Myocyte (in vitro differentiated cells): ENCODE measurements at regions not wholly inside any gene's neighbourhood (a gene's known extent, or its start where the extent isn't known, plus 50 kb on each side); places are given as distances from the start of the nearest gene placed in this dataset.
"Not testable (repeated sequence)": the region's sequence is repeated elsewhere in the genome, so short reads cannot be mapped to it uniquely, and the experiment has no call there.

Experiments used
- DNase-seq: peaks from one replicate; pipeline ENCODE4 v3.0.0-alpha.2; 2012; ENCODE audit warnings: low read depth

DNA sequence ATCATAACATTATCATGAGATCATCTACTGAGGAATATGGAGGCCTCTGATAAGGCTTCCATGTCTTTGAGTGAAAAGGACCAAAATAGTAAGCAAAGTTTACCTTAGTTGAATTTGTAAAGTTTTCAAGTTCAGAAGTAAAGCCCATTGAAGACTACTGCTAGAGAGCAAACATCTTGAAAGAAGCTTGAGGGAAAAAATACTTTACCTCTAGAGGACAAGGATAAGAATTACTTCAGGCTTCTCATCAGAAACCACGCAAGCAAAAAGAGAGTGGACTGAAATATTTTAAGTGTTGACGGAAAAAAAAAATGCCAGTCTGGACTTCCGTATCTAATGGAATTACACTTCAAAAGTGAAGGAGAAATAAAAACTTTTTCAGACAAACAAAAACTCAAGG, 114.3 kb downstream of the MPP7 start:
- DNase-seq: no peak

DNA sequence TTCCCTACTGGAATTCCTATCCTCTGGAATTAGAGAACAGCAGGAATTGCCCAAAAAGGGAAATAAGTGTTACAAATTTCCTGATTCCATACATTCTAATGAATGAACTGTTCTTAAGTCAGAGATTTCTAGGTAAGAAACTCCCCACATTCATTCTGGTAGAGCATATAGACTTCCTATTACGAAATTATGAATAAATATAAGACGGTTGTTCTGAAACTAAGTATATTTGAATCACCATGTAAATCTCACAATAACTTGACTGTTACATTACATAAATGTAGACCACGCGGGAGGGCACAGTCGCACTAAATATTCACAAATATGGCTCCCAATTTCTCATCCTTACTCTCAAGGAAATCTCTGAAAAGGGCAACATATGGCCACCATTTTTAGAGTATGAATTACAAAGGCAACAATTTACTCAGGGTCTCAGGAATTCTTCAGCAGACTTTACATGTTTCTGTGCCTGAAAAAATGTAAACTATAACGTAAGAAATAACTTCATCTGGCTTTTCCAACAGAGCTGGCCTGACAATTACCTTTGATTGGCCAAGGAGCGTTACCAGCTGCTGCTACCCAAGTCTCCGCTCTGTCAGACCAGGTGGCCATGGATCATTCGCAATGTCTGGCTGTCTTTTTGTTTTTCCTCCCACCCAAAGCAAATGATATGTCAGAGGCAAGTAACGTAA, 115.8 kb downstream of the MPP7 start:
- DNase-seq: no peak

- no peak for DNase-seq
Measured at GRCh38 chr10:28186461-28186860, 116.4 kb downstream of the MPP7 start.

GRCh38 chr10:28184810-28185209, 118.1 kb downstream of the MPP7 start:
- no peak for DNase-seq

DNA sequence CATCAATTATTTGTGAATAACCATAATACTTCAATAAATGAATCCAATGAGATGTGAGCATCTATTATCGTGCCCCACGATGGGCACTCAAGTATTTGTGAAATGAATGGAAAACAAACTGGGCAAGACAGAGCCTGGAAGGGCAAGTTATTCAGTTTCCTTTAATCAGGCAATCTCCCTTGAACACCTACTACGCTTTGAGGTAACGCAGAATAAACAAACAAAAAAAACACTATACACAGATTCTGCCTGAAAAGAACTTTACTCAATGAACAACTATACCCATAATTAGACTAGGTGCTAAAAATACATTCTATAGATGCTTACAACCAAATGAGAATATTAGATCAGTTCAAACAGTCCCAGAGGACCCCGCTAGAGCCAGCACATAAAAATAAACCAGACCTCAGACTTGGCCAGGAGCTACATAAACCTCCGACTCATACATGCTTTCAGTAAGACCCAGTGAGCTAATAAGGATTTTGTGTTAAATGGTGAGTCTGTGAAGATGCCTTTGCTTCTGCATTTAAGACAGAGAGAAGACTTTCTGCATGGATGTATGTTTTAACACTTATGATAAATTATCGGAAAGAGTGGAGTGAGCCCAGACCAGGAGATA, 121.3 kb downstream of the MPP7 start:
- DNase-seq: peak; percentile 32

DNA sequence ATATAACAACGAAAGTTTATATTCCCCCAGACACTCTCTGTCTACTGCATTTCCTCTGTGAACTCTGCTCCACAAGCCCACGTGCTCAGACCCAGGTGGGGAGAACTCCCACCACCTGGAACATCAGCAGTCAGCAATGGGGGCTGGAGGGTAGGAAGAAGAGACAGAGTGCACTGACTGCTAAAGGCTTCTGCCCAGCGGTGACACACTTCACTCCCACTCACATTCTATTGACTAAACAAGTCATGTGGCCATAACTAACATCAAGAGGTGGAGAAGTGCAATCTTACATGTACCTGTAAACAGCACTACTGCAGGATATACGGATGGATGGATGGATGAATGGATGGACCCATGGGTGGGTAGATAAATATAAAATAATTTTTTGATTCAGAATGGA, 122.2 kb downstream of the MPP7 start:
- DNase-seq: no peak

DNA sequence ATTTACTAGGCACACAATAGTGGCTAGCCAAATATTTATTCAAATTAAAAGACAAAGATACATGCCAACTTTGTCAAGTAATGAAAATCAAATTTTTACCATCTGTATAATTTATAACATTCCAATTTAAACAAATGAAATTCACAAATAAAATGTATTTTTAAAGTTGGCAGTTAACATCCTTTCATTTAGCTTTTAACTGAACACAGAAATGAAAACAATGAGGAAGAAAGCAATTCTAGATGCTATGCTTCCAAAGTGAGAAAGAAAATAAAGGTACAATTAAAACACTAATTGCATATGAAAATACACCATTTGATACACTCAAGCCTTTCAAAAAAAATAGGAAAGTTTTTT, 123.1 kb downstream of the MPP7 start:
- DNase-seq: no peak

- DNase-seq: peak; percentile 73
Measured at GRCh38 chr10:28179006-28179742, 123.7 kb downstream of the MPP7 start.

- no peak for DNase-seq
Measured at GRCh38 chr10:28177944-28178637, 124.8 kb downstream of the MPP7 start.

DNA sequence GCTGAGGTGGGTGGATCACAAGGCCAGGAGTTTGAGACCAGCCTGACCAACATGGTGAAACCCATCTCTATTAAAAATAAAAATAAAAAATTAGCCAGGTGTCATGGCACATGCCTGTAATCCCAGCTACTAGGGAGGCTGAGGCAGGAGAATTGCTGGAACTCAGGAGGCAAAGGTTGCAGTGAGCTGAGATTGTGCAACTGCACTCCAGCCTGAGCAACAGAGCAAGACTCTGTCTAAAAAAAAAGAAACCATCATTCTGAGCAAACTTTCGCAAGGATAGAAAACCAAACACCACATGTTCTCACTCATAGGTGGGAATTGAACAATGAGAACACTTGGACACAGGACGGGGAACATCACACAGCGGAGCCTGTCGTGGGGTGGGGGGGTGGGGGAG, 126.4 kb downstream of the MPP7 start:
- DNase-seq: not testable (repeated sequence)

GRCh38 chr10:28172223-28172610, 130.6 kb downstream of the MPP7 start:
- no peak for DNase-seq

- no peak for DNase-seq
Measured at GRCh38 chr10:28171468-28172222, 131.2 kb downstream of the MPP7 start.

- no peak for DNase-seq
Measured at GRCh38 chr10:28169525-28169924, 133.3 kb downstream of the MPP7 start.

GRCh38 chr10:28160866-28161405, 141.9 kb downstream of the MPP7 start:
- DNase-seq: no peak

DNA sequence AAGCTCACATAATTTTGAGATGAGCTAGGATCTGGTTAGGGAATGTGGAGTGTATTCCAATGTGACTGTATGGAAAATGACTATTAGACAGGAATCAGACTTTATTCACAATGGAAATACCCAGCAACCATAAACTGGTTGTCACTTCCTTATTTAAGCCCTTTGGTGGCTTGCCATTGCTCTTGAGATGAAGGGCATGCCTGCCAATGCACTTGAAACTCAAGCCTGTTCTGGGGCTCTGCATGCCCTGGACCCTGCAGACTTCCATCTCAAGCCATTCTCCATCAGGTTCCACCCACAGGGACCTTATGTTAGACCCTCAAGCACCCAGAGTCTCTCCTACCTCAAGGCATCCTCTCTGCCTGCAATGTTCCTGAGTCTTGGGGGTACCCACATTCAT, 145.5 kb downstream of the MPP7 start:
- no peak for DNase-seq

DNA sequence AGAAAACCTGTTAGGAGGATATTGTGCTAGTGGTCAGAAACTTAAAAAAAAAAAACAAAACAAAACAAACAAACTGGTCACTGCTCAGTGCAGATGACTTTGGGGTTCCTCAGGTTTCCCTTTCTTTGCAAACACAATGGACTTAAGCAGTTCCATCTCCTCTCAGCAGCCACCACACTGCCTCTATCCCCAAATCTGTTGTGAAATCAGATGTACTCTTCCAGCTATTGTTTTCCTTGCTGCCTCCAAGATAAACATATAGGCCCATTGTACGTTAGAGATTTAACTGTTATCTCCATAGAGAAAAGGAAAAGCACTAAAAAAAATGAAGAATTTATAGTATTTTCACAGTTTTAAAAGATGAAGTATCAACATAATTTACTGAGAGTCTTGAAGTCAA, 147.1 kb downstream of the MPP7 start:
- DNase-seq: no peak

GRCh38 chr10:28151636-28152035, 151.2 kb downstream of the MPP7 start:
- DNase-seq: no peak

DNA sequence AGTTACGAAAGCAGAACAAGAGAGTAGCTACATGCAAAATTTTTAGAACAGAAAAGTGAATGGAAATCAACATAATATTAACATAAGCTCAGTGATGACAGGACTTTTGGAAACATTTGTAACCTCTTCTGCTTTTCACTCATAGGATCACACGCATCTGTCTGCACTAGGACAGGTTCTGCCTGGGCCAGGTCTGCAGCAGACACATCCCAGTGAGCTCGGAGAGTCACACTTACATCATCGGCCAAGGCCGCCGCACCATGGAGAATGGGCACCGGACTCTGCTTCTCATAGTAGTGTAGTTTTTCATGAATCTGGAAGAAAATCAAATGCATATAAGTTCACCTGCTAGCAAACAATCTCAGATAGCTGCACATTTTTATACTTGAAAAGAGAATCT, 150.9 kb upstream of the ODAD2 start:
- no peak for DNase-seq

DNA sequence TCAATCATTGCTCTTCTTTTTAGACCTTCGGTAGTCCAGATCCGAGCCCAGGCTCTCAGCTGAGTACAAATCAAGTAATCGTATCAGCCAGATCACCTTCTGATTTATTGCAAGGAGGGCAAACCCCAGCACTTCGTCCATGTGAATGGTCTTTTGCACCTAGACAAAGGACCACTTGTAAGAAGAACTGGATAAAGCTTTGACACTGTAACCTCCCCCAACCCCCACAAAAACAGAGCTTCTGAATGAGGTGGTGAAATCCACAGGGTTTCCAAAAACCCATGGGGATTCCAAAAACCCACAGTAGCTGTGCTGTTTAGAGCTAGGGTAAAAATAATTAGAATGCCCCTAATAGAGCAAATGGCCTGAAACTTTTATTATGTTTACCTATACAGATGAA, 148.8 kb upstream of the ODAD2 start:
- DNase-seq: no peak

- peak; percentile 51 for DNase-seq
Measured at GRCh38 chr10:28139138-28139537, 140.3 kb upstream of the ODAD2 start.
